GM20000 (cell line): ENCODE measurements at regions not wholly inside any gene's neighbourhood (a gene's known extent, or its start where the extent isn't known, plus 50 kb on each side); places are given as distances from the start of the nearest gene placed in this dataset.
"Not testable (repeated sequence)": the region's sequence is repeated elsewhere in the genome, so short reads cannot be mapped to it uniquely, and the experiment has no call there.

Source experiments
- DNase-seq: peaks from one replicate; pipeline ENCODE4 v3.0.0; 2012; ENCODE audit warnings: low spot score
- TF ChIP-seq, protein P1 (sequence below): IDR thresholded peaks from 2 replicates; pipeline ENCODE4 v1.5.1; 2012; ENCODE audit warnings: mild to moderate bottlenecking, control low read depth; ENCODE audit errors: extremely low read depth, missing control alignments

DNA sequence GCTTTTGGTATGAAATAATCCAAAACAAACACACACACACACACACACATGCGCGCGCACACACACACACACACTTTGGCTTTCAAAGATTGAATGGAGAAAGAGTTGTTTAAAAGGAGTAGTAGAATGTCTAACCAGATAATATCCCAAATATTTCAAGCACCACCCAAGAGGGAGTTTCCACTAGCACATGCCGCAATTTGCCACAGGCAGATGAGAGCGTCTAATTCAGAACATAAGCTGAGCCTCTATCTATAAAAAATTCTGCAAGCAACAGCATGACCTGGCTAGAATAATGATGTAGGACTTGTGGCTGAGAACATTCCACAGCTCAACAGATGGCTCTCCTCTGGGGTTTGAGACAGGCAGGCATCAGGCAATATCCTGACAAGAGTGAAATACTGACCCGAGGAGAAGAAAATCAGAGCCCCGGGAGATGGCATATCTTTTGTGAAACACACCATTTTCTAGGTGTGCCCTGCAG, 302.5 kb upstream of the GADL1 start:
- TF ChIP-seq, protein P1, sequence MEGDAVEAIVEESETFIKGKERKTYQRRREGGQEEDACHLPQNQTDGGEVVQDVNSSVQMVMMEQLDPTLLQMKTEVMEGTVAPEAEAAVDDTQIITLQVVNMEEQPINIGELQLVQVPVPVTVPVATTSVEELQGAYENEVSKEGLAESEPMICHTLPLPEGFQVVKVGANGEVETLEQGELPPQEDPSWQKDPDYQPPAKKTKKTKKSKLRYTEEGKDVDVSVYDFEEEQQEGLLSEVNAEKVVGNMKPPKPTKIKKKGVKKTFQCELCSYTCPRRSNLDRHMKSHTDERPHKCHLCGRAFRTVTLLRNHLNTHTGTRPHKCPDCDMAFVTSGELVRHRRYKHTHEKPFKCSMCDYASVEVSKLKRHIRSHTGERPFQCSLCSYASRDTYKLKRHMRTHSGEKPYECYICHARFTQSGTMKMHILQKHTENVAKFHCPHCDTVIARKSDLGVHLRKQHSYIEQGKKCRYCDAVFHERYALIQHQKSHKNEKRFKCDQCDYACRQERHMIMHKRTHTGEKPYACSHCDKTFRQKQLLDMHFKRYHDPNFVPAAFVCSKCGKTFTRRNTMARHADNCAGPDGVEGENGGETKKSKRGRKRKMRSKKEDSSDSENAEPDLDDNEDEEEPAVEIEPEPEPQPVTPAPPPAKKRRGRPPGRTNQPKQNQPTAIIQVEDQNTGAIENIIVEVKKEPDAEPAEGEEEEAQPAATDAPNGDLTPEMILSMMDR: no peak
- DNase-seq: no peak

DNA sequence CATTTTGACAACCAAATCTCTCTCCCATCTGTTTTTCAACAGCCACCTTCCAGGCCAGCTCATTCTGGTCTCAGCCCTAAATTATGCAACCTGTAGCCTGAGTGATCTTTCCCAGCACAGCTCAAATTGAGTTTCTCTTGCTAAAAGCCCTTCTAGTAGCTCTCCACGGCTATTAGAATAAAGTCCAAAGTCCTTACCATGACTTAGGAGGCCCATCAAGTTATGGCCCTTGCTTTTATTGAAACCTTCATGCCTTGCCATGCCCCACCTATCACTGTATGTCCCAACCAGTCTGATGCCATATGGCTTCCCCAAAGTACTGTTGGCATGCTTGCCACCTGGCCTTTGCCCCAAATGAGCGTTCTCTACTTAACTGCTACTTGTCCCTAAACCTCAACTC, 303.5 kb upstream of the GADL1 start:
- DNase-seq: no peak
- TF ChIP-seq, protein P1: no peak

DNA sequence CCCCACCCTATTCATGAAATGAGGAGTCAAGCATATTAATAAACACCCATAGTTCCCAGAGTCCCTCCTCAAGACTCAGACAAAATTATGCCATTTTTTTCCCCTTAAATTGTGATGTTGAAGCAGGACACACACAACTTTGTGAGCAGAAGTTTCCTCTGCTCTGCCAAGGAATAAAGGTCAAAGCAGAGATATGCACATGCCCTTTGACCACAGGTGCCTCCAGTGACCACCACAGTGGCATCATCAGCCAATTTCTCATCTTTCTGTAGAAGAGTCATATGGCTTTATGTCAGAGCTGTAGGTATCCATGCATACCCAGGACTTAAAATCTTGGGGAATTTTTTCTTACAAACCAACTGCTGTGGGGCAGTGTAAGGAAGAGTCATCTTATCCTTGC, 304.4 kb upstream of the GADL1 start:
- TF ChIP-seq, protein P1: no peak
- DNase-seq: no peak

DNA sequence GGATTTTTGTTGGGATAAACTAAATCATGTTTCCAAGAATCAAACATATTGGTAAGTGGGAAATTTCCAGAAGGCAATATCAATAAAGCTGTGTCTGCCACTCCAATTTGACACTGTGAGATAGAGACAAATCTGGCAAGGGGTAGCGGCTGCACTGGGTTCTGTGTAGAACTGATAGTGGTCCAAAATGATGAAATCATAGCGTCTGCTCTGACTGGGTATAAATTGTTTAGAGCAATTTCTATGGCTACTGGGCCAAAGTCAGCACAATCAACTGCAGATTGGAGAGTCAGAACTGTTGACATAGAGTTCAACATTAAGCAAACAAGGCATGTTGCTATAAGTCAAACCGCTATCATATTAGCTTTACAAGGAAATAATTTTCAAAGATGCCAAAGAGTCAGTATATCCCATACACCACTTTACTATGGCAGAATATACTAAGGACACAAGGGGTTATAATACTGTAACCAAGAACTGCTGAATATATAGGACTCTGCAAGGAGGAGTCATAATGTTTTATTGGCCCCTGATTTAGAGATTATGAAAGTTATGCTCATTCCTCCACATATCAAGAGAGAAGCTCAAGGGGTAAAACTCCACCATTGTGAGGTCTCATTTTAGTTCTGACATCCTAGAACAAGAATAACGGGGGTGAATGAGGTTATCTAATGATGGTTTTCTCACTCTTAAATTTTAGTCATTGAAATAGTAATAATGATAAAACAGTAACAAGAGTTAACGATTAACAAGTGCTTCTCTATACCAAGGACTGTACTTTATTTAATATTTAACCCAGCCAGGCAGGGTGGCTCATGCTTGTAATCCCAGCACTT, 309.7 kb upstream of the GADL1 start:
- DNase-seq: no peak
- TF ChIP-seq, protein P1: no peak

DNA sequence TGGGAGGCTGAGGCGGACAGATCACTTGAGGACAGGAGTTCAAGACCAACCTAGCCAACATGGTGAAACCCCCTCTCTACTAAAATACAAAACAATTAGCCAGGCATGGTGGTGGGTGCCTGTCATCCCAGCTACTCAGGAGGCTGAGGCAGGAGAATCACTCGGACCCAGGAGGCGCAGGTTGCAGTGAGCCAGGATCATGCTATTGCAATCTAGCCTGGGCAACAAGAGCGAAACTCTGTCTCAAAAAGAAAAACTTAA, 310.3 kb upstream of the GADL1 start:
- DNase-seq: not testable (repeated sequence)

DNA sequence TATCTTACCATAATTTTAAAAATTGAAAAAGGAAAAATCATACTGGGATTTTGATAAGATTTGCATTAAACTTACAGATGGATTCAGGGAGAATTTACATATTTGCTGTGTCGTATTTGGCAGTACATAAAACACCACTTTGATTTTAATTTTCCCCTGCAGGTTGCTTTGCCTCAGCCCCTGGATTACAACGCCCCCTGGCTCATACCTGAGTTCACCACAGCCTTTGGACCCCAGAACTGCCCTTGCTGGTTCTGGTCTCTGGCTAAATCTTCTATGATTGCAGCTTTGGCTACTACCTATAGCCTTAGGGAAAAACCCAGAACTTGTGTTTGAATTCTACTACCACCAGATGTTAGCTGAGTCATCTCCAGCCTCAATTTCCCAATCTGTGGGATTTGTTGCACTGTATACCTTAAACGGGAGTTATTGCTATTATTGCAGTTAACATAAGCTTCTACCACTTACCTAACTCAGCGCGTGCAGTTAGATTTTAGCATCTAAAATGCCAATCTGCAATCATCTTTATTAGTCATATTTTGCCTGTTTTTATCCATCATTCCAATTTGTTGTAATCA, 315.7 kb upstream of the GADL1 start:
- TF ChIP-seq, protein P1: no peak
- DNase-seq: no peak

DNA sequence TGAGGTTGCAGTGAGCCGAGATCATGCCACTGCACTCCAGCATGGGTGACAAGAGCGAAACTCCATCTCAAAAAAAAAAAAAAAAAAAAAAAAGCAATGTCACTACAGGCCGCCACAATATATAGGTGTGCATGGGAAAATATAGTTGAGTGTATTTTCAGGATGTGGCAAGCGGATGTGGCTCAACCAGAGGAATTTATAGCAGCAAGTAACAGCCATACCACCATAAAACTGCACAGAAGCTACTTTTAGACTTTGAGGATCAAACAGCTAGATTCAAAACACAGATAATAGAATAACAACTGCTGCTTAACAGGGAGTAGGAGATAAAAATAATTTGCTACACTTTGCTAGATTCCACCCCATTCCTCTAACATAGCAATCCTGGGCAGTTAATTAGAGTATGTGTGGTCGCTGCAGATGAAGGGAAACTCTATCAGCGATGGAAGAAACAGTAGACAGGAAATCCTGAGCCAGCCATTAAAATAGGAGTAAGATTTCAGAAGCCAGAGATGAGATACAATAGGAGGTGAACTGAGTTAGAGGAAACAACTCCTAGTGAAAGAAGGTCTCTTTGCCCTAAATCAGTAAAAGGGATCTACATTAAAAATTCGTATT, 318.7 kb upstream of the STT3B start:
- peak; percentile 26 for DNase-seq

More for the DNA sequence above, 318.7 kb upstream of the STT3B start:
- TF ChIP-seq, protein P1: no peak
